MM.1S (cell line): ENCODE measurements at regions not wholly inside any gene's neighbourhood (a gene's known extent, or its start where the extent isn't known, plus 50 kb on each side); places are given as distances from the start of the nearest gene placed in this dataset.

Source experiments
- DNase-seq: peaks from one replicate; pipeline ENCODE4 v3.0.0-alpha.2; 2015
- H2AFZ ChIP-seq: fragments of 300-600 bp; sonication (generic); 2 replicates; pipeline ENCODE4 v1.6.0; 2016; ENCODE audit warnings: antibody characterized with exemption, low read length
- H3F3A ChIP-seq: fragments of 300-600 bp; sonication (generic); 2 replicates; pipeline ENCODE4 v1.6.1; 2016; ENCODE audit warnings: mild to moderate bottlenecking, antibody characterized with exemption, low read length, moderate library complexity, mixed read lengths; ENCODE audit not compliant: insufficient read depth
- H3K27ac ChIP-seq: fragments of 300-600 bp; sonication (generic); 2 replicates; pipeline ENCODE4 v1.5.1; 2016; ENCODE audit warnings: mild to moderate bottlenecking, low read length
- H3K27me3 ChIP-seq: fragments of 300-600 bp; sonication (generic); replicated peaks from 2 replicates; pipeline ENCODE4 v1.6.0; 2016; ENCODE audit warnings: low read length; ENCODE audit not compliant: insufficient read depth
- H3K36me3 ChIP-seq: fragments of 300-600 bp; sonication (generic); replicated peaks from 2 replicates; pipeline ENCODE4 v1.6.1; 2016; ENCODE audit warnings: mild to moderate bottlenecking, low read length, mixed read lengths; ENCODE audit not compliant: insufficient read depth
- H3K4me1 ChIP-seq: fragments of 300-600 bp; sonication (generic); 2 replicates; pipeline ENCODE4 v1.6.1; 2016; ENCODE audit warnings: low read length, mixed read lengths
- H3K4me2 ChIP-seq: fragments of 300-600 bp; sonication (generic); 2 replicates; pipeline ENCODE4 v1.6.0; 2016; ENCODE audit warnings: low read depth, low read length
- H3K4me3 ChIP-seq: fragments of 300-600 bp; sonication (generic); 2 replicates; pipeline ENCODE4 v1.5.1; 2016; ENCODE audit warnings: low read length, mixed read lengths
- H3K79me2 ChIP-seq: fragments of 300-600 bp; sonication (generic); 2 replicates; pipeline ENCODE4 v1.6.1; 2016; ENCODE audit warnings: mixed run types, low read length, mixed read lengths
- H3K9ac ChIP-seq: fragments of 300-600 bp; sonication (generic); 2 replicates; pipeline ENCODE4 v1.6.1; 2016; ENCODE audit warnings: low read length, mixed read lengths
- H3K9me2 ChIP-seq: fragments of 300-600 bp; sonication (generic); replicated peaks from 2 replicates; pipeline ENCODE4 v1.6.1; 2016; ENCODE audit warnings: mild to moderate bottlenecking, low read length, mixed read lengths; ENCODE audit not compliant: insufficient read depth
- H3K9me3 ChIP-seq: fragments of 300-600 bp; sonication (generic); replicated peaks from 2 replicates; pipeline ENCODE4 v1.6.1; 2016; ENCODE audit warnings: mild to moderate bottlenecking, low read length, mixed read lengths; ENCODE audit not compliant: insufficient read depth
- H4K20me1 ChIP-seq: fragments of 300-600 bp; sonication (generic); 2 replicates; pipeline ENCODE4 v1.6.1; 2016; ENCODE audit warnings: mild to moderate bottlenecking, low read length, moderate library complexity, mixed read lengths; ENCODE audit not compliant: insufficient read depth
- EZH2 ChIP-seq: fragments of 300-600 bp; sonication (generic); optimal IDR thresholded peaks from 2 replicates; pipeline ENCODE3; 2017; ENCODE audit warnings: low read depth, mild to moderate bottlenecking, antibody characterized with exemption, low read length, mixed read lengths
- EZH2phosphoT487 ChIP-seq: fragments of 300-600 bp; sonication (generic); IDR thresholded peaks from 2 replicates; pipeline ENCODE4 v1.6.1; 2018; ENCODE audit warnings: antibody characterized with exemption, low read length
- TF ChIP-seq, protein P1 (sequence below): fragments of 300-600 bp; sonication (generic); IDR thresholded peaks from 2 replicates; pipeline ENCODE4 v1.5.1; 2016; ENCODE audit warnings: antibody characterized with exemption, low read length, mixed read lengths

GRCh38 chr10:78738861-78739260 is 329.9 kb upstream of the ZMIZ1 start:
- H3K9ac ChIP-seq: no peak overlapping the region
- no peaks in the 10 kb centered on the region for H3K79me2 ChIP-seq
- no peak for TF ChIP-seq EZH2
- TF ChIP-seq, protein P1, sequence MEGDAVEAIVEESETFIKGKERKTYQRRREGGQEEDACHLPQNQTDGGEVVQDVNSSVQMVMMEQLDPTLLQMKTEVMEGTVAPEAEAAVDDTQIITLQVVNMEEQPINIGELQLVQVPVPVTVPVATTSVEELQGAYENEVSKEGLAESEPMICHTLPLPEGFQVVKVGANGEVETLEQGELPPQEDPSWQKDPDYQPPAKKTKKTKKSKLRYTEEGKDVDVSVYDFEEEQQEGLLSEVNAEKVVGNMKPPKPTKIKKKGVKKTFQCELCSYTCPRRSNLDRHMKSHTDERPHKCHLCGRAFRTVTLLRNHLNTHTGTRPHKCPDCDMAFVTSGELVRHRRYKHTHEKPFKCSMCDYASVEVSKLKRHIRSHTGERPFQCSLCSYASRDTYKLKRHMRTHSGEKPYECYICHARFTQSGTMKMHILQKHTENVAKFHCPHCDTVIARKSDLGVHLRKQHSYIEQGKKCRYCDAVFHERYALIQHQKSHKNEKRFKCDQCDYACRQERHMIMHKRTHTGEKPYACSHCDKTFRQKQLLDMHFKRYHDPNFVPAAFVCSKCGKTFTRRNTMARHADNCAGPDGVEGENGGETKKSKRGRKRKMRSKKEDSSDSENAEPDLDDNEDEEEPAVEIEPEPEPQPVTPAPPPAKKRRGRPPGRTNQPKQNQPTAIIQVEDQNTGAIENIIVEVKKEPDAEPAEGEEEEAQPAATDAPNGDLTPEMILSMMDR: no peak
- TF ChIP-seq EZH2phosphoT487: no peak
- H3K36me3 ChIP-seq: no peaks in the 10 kb centered on the region
- no peaks in the 10 kb centered on the region for H3K27me3 ChIP-seq
- no peak overlapping the region for H3K27ac ChIP-seq
- no peaks in the 10 kb centered on the region for H3K4me1 ChIP-seq
- H3K9me3 ChIP-seq: no peaks in the 10 kb centered on the region
- DNase-seq: no peak
- H3K9me2 ChIP-seq: no peaks in the 10 kb centered on the region
- H3K4me2 ChIP-seq: no peak overlapping the region
- H3K4me3 ChIP-seq: no peak overlapping the region
- H2AFZ ChIP-seq: no peak overlapping the region
- no peaks in the 10 kb centered on the region for H4K20me1 ChIP-seq
- H3F3A ChIP-seq: no peaks in the 10 kb centered on the region

GRCh38 chr10:78739444-78740053 is 329.2 kb upstream of the ZMIZ1 start:
- H3K4me2 ChIP-seq: no peak overlapping the region
- DNase-seq: no peak
- TF ChIP-seq EZH2 (no peak), EZH2phosphoT487 (no peak)
- TF ChIP-seq, protein P1: no peak

GRCh38 chr10:78740976-78741915 is 327.5 kb upstream of the ZMIZ1 start:
- H3K27me3 ChIP-seq: no peaks in the 10 kb centered on the region
- no peaks in the 10 kb centered on the region for H3F3A ChIP-seq
- no peaks in the 10 kb centered on the region for H4K20me1 ChIP-seq
- no peaks in the 10 kb centered on the region for H3K9me2 ChIP-seq
- H3K4me3 ChIP-seq: no peak overlapping the region
- TF ChIP-seq EZH2 (no peak), EZH2phosphoT487 (no peak)
- TF ChIP-seq, protein P1: no peak
- no peaks in the 10 kb centered on the region for H3K36me3 ChIP-seq
- no peak overlapping the region for H2AFZ ChIP-seq
- H3K4me1 ChIP-seq: no peaks in the 10 kb centered on the region
- no peaks in the 10 kb centered on the region for H3K79me2 ChIP-seq
- H3K27ac ChIP-seq: no peak overlapping the region
- H3K4me2 ChIP-seq: no peak overlapping the region
- no peaks in the 10 kb centered on the region for H3K9me3 ChIP-seq
- no peak for DNase-seq
- H3K9ac ChIP-seq: no peak overlapping the region

More at GRCh38 chr10:78739444-78740053, 329.2 kb upstream of the ZMIZ1 start:
- H3K4me1 ChIP-seq: no peaks in the 10 kb centered on the region
- no peak overlapping the region for H2AFZ ChIP-seq
- no peaks in the 10 kb centered on the region for H3K79me2 ChIP-seq
- H4K20me1 ChIP-seq: no peaks in the 10 kb centered on the region
- H3F3A ChIP-seq: no peaks in the 10 kb centered on the region
- no peaks in the 10 kb centered on the region for H3K27me3 ChIP-seq
- H3K4me3 ChIP-seq: no peak overlapping the region
- H3K27ac ChIP-seq: no peak overlapping the region
- no peaks in the 10 kb centered on the region for H3K9me3 ChIP-seq
- no peak overlapping the region for H3K9ac ChIP-seq
- no peaks in the 10 kb centered on the region for H3K36me3 ChIP-seq
- no peaks in the 10 kb centered on the region for H3K9me2 ChIP-seq
